Neural progenitor cell (in vitro differentiated cells): ENCODE measurements at regions not wholly inside any gene's neighbourhood (a gene's known extent, or its start where the extent isn't known, plus 50 kb on each side); places are given as distances from the start of the nearest gene placed in this dataset.
"Not testable (repeated sequence)": the region's sequence is repeated elsewhere in the genome, so short reads cannot be mapped to it uniquely, and the experiment has no call there.

Experiments used
- EZH2 ChIP-seq: fragments of 200-600 bp; sonication (generic); IDR thresholded peaks from 2 replicates; pipeline ENCODE4 v1.6.1; 2017; ENCODE audit warnings: antibody characterized with exemption, mild to moderate bottlenecking, moderate library complexity
- EZH2phosphoT487 ChIP-seq: fragments of 200-600 bp; sonication (generic); IDR thresholded peaks from 2 replicates; pipeline ENCODE4 v1.6.1; 2017; ENCODE audit warnings: antibody characterized with exemption
- TF ChIP-seq, protein P1 (sequence below): fragments of 200-600 bp; sonication (generic); IDR thresholded peaks from 2 replicates; pipeline ENCODE4 v1.5.1; 2017; ENCODE audit warnings: antibody characterized with exemption, mild to moderate bottlenecking

DNA sequence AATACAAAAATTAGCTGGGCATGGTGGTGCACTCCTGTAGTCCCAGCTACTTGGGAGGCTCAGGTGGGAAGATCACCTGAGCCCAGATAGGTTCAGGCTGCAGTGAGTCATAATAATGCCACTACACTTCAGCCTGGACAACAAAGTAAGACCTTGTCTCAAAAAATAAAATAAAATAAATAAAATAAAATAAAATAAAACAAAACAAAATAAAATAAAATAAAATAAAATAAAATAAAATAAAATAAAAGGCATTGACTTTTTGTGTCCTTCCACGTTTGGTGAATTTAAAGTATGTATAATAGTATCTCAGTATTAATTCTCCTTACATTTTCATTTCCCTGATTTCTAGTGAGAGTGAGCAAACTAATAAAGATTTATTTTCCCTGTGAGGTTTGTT, 113.6 kb downstream of the ZIC1 start:
- TF ChIP-seq EZH2phosphoT487, EZH2: not testable (repeated sequence)
- TF ChIP-seq, protein P1, sequence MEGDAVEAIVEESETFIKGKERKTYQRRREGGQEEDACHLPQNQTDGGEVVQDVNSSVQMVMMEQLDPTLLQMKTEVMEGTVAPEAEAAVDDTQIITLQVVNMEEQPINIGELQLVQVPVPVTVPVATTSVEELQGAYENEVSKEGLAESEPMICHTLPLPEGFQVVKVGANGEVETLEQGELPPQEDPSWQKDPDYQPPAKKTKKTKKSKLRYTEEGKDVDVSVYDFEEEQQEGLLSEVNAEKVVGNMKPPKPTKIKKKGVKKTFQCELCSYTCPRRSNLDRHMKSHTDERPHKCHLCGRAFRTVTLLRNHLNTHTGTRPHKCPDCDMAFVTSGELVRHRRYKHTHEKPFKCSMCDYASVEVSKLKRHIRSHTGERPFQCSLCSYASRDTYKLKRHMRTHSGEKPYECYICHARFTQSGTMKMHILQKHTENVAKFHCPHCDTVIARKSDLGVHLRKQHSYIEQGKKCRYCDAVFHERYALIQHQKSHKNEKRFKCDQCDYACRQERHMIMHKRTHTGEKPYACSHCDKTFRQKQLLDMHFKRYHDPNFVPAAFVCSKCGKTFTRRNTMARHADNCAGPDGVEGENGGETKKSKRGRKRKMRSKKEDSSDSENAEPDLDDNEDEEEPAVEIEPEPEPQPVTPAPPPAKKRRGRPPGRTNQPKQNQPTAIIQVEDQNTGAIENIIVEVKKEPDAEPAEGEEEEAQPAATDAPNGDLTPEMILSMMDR: not testable (repeated sequence)
